Left ventricle myocardium inferior (tissue), 1 donor: ENCODE measurements at regions not wholly inside any gene's neighbourhood (a gene's known extent, or its start where the extent isn't known, plus 50 kb on each side); places are given as distances from the start of the nearest gene placed in this dataset.

ENCODE experiments used
- DNase-seq: peaks from one replicate; pipeline ENCODE4 v3.0.0-alpha.2; 2020
- H3K27ac ChIP-seq: fragments of 200-600 bp; replicated peaks from 2 replicates; pipeline ENCODE4 v1.8.0; 2021
- H3K27me3 ChIP-seq: fragments of 200-600 bp; 2 replicates; pipeline ENCODE4 v1.8.0; 2021; ENCODE audit warnings: low read depth
- H3K36me3 ChIP-seq: fragments of 200-600 bp; 2 replicates; pipeline ENCODE4 v1.8.0; 2021
- H3K4me1 ChIP-seq: fragments of 200-600 bp; 2 replicates; pipeline ENCODE4 v1.8.0; 2021
- H3K4me3 ChIP-seq: fragments of 200-600 bp; 2 replicates; pipeline ENCODE4 v1.8.0; 2021; ENCODE audit warnings: mild to moderate bottlenecking, moderate library complexity
- H3K9me3 ChIP-seq: fragments of 200-600 bp; replicated peaks from 2 replicates; pipeline ENCODE4 v1.8.0; 2021
- intact Hi-C: fragments of 100-400 bp; cut with micrococcal nuclease; formaldehyde crosslinking; loops from one replicate; pipeline ENCODE4 v1.11.0; 2022
- TF ChIP-seq, protein P1 (sequence below): fragments of 200-600 bp; IDR thresholded peaks from 2 replicates; pipeline ENCODE4 v1.8.0; 2021; ENCODE audit warnings: antibody characterized with exemption, mild to moderate bottlenecking, borderline replicate concordance
- donor health status: DM: no; HTN: yes; CAD: no; lungs with severe emphysema.

- Histone ChIP-seq H3K4me1 (peaks cover 16% of the 10 kb centered on the region), H3K4me3 (no peak overlapping the region), H3K36me3 (no peaks in the 10 kb centered on the region), H3K27ac (no peak overlapping the region), H3K27me3 (peaks cover 20% of the 10 kb centered on the region), H3K9me3 (no peaks in the 10 kb centered on the region)
- TF ChIP-seq, protein P1, sequence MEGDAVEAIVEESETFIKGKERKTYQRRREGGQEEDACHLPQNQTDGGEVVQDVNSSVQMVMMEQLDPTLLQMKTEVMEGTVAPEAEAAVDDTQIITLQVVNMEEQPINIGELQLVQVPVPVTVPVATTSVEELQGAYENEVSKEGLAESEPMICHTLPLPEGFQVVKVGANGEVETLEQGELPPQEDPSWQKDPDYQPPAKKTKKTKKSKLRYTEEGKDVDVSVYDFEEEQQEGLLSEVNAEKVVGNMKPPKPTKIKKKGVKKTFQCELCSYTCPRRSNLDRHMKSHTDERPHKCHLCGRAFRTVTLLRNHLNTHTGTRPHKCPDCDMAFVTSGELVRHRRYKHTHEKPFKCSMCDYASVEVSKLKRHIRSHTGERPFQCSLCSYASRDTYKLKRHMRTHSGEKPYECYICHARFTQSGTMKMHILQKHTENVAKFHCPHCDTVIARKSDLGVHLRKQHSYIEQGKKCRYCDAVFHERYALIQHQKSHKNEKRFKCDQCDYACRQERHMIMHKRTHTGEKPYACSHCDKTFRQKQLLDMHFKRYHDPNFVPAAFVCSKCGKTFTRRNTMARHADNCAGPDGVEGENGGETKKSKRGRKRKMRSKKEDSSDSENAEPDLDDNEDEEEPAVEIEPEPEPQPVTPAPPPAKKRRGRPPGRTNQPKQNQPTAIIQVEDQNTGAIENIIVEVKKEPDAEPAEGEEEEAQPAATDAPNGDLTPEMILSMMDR, result no peak
- intact Hi-C loops, result no loop called here
- no peak for DNase-seq
These were observed 302.7 kb upstream of the ZFP64 start for GRCh38 chr20:52494244-52494643.

- H3K27me3 ChIP-seq, result peaks cover 20% of the 10 kb centered on the region
- no peak for DNase-seq
- H3K4me3 ChIP-seq, result peak overlapping the region; percentile 52
- no peaks in the 10 kb centered on the region for H3K36me3 ChIP-seq
- TF ChIP-seq, protein P1, result no peak
- H3K9me3 ChIP-seq, result no peaks in the 10 kb centered on the region
- H3K4me1 ChIP-seq, result peaks cover 16% of the 10 kb centered on the region
- intact Hi-C loops, result no loop called here
- H3K27ac ChIP-seq, result peak overlapping the region; percentile 36
These were observed 301.7 kb upstream of the ZFP64 start for GRCh38 chr20:52493171-52493721.

GRCh38 chr20:52490711-52491430 lies 299.3 kb upstream of the ZFP64 start:
- no peak overlapping the region for H3K4me3 ChIP-seq
- peaks cover 12% of the 10 kb centered on the region for H3K27me3 ChIP-seq
- peaks cover 16% of the 10 kb centered on the region for H3K4me1 ChIP-seq
- no peaks in the 10 kb centered on the region for H3K9me3 ChIP-seq
- no peak for DNase-seq
- no peak overlapping the region for H3K27ac ChIP-seq
- no peaks in the 10 kb centered on the region for H3K36me3 ChIP-seq
- TF ChIP-seq, protein P1, result no peak
- intact Hi-C loops, result no loop called here

DNA sequence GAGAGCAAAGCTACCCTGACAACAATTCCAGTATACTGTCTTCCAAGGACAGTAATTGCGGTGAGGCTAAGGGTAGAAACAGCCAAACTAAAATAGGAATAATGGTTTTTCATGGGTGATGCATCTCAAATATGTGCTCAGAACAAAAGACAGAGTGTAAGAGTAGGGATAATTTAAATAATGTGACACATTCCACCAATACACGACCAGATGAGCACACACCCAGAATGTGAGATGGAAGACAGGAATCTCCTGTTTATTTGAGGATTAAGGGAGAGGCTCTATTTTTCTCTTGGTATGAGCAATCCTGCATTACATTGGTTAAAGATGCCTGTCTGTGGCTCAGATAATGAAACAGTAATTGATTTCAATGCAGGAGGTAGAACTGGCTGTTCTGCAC lies 292.9 kb upstream of the ZFP64 start:
- Histone ChIP-seq H3K9me3 (no peaks in the 10 kb centered on the region), H3K4me1 (no peaks in the 10 kb centered on the region), H3K27ac (no peak overlapping the region), H3K27me3 (no peaks in the 10 kb centered on the region), H3K36me3 (no peaks in the 10 kb centered on the region), H3K4me3 (no peak overlapping the region)
- intact Hi-C loops, result no loop called here
- DNase-seq, result no peak
- TF ChIP-seq, protein P1, result no peak

DNA sequence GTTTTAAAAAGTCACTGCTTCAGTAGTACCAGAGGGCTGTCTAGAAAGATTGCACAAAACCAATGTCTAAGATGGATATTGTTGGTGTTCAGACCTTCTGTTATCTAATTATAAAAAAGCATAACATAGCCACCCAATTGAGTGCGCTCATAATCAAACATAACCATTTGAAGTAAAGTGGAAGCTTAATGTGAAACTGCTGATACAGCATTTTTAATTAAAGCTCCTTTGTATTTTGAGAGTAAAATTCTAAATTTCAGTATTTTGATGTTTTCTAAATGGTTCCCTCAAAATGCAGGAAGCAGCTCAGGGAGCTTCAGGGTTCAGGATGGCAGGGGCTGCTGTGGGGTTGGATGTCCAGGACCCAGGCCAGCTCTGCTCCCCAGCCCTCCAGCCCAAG lies 291.8 kb upstream of the ZFP64 start:
- no peaks in the 10 kb centered on the region for H3K4me1 ChIP-seq
- DNase-seq, result no peak
- intact Hi-C loops, result no loop called here
- no peaks in the 10 kb centered on the region for H3K36me3 ChIP-seq
- no peak overlapping the region for H3K27ac ChIP-seq
- H3K27me3 ChIP-seq, result no peaks in the 10 kb centered on the region
- H3K9me3 ChIP-seq, result no peaks in the 10 kb centered on the region
- TF ChIP-seq, protein P1, result no peak
- H3K4me3 ChIP-seq, result no peak overlapping the region
